ENCODE measurements at regions not wholly inside any gene's neighbourhood (a gene's known extent, or its start where the extent isn't known, plus 50 kb on each side); places are given as distances from the start of the nearest gene placed in this dataset.

- no peak for TF ChIP-seq CTCF (IDR thresholded peaks at IDR 0.05)
- Histone ChIP-seq H3K4me3 (no peak overlapping the region), H3K27ac (no peak overlapping the region)
- no peak for DNase-seq (ENCODE audit: low spot score)
Measured at GRCh38 chr7:113770146-113770738, 148.6 kb downstream of the PPP1R3A start.

GRCh38 chr7:113768387-113768786, 150.4 kb downstream of the PPP1R3A start:
- DNase-seq (ENCODE audit: low spot score): no peak
- no peak for TF ChIP-seq CTCF (IDR thresholded peaks at IDR 0.05)
- Histone ChIP-seq H3K27ac (no peak overlapping the region), H3K4me3 (no peak overlapping the region)

- no peak for DNase-seq (ENCODE audit: low spot score)
- no peak for TF ChIP-seq CTCF (IDR thresholded peaks at IDR 0.05)
- H3K4me3 ChIP-seq: no peak overlapping the region
- H3K27ac ChIP-seq: no peak overlapping the region
Measured at GRCh38 chr7:113764401-113765035, 154.3 kb downstream of the PPP1R3A start.

- TF ChIP-seq CTCF (IDR thresholded peaks at IDR 0.05): no peak
- Histone ChIP-seq H3K27ac (no peak overlapping the region), H3K4me3 (no peak overlapping the region)
- no peak for DNase-seq (ENCODE audit: low spot score)
Measured at GRCh38 chr7:113763226-113763625, 155.6 kb downstream of the PPP1R3A start.

- TF ChIP-seq CTCF (IDR thresholded peaks at IDR 0.05): no peak
- no peak overlapping the region for H3K4me3 ChIP-seq
- H3K27ac ChIP-seq: no peak overlapping the region
- DNase-seq (ENCODE audit: low spot score): no peak
Measured at GRCh38 chr7:113756250-113756649, 162.6 kb downstream of the PPP1R3A start.

GRCh38 chr7:113752689-113753088, 166.1 kb downstream of the PPP1R3A start:
- Histone ChIP-seq H3K4me3 (no peak overlapping the region), H3K27ac (no peak overlapping the region)
- no peak for TF ChIP-seq CTCF (IDR thresholded peaks at IDR 0.05)
- DNase-seq (ENCODE audit: low spot score): no peak

GRCh38 chr7:113752289-113752688, 166.5 kb downstream of the PPP1R3A start:
- no peak for DNase-seq (ENCODE audit: low spot score)
- Histone ChIP-seq H3K27ac (no peak overlapping the region), H3K4me3 (no peak overlapping the region)
- no peak for TF ChIP-seq CTCF (IDR thresholded peaks at IDR 0.05)
